Ishikawa (cell line): ENCODE measurements at regions not wholly inside any gene's neighbourhood (a gene's known extent, or its start where the extent isn't known, plus 50 kb on each side); places are given as distances from the start of the nearest gene placed in this dataset.

Experiments used
- CEBPB ChIP-seq: IDR thresholded peaks from 2 replicates; pipeline ENCODE4 v1.6.1; 2012
- CREB1 ChIP-seq: IDR thresholded peaks from 2 replicates; pipeline ENCODE4 v1.6.1; 2012; ENCODE audit warnings: low read depth
- EGR1 ChIP-seq: IDR thresholded peaks from 2 replicates; pipeline ENCODE4 v1.6.1; 2012
- EP300 ChIP-seq: IDR thresholded peaks from 2 replicates; pipeline ENCODE4 v1.6.1; 2012; ENCODE audit warnings: borderline replicate concordance
- FOXM1 ChIP-seq: IDR thresholded peaks from 2 replicates; pipeline ENCODE4 v1.6.1; 2012; ENCODE audit warnings: low read depth, borderline replicate concordance
- NFIC ChIP-seq: IDR thresholded peaks from 2 replicates; pipeline ENCODE4 v1.6.1; 2012
- RAD21 ChIP-seq: IDR thresholded peaks from 2 replicates; pipeline ENCODE4 v1.6.1; 2012; ENCODE audit warnings: low read depth
- TAF1 ChIP-seq: IDR thresholded peaks from 2 replicates; pipeline ENCODE4 v1.6.1; 2012; ENCODE audit warnings: low read depth, mild to moderate bottlenecking
- TCF12 ChIP-seq: IDR thresholded peaks from 2 replicates; pipeline ENCODE4 v1.6.1; 2012; ENCODE audit warnings: low read depth
- TEAD4 ChIP-seq: IDR thresholded peaks from 2 replicates; pipeline ENCODE4 v1.6.1; 2012
- YY1 ChIP-seq: IDR thresholded peaks from 2 replicates; pipeline ENCODE4 v1.6.1; 2012; ENCODE audit warnings: low read depth
- ZBTB7A ChIP-seq: IDR thresholded peaks from 2 replicates; pipeline ENCODE4 v1.6.1; 2012; ENCODE audit warnings: low read depth
- TF ChIP-seq, protein P1 (sequence below): IDR thresholded peaks from 2 replicates; pipeline ENCODE4 v1.6.1; 2012
- TF ChIP-seq, protein P2 (sequence below): IDR thresholded peaks from 2 replicates; pipeline ENCODE4 v1.6.1; 2012
- TF ChIP-seq, protein P3 (sequence below): IDR thresholded peaks from 2 replicates; pipeline ENCODE4 v1.6.1; 2012; ENCODE audit warnings: low read depth, mild to moderate bottlenecking

DNA sequence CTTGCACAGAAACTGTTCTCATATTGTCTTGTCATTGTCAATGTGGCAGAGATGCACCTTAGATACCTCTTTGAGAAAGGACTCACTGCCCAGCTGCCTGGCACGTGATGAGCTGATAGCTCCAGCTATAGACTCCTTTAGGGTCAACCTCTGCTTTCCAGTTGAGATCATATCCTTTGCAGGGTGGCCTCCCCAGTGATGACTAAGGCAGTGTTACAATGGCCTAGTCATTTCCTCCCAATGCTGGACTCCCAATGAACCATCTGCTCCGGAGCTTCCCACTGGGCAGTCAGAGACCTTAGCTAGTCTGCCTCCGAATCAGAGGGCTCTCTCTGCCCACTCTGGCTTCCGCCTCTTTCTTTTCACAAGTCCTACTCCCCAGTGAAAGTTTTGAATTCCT lies 79.5 kb downstream of the CHRD start:
- TF ChIP-seq ZBTB7A (no peak), CREB1 (no peak), CEBPB (no peak), TAF1 (no peak), EP300 (no peak), EGR1 (no peak), FOXM1 (no peak)
- TF ChIP-seq, protein P1, sequence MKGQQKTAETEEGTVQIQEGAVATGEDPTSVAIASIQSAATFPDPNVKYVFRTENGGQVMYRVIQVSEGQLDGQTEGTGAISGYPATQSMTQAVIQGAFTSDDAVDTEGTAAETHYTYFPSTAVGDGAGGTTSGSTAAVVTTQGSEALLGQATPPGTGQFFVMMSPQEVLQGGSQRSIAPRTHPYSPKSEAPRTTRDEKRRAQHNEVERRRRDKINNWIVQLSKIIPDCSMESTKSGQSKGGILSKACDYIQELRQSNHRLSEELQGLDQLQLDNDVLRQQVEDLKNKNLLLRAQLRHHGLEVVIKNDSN = no peak
- TF ChIP-seq, protein P2, sequence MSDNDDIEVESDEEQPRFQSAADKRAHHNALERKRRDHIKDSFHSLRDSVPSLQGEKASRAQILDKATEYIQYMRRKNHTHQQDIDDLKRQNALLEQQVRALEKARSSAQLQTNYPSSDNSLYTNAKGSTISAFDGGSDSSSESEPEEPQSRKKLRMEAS = no peak

DNA sequence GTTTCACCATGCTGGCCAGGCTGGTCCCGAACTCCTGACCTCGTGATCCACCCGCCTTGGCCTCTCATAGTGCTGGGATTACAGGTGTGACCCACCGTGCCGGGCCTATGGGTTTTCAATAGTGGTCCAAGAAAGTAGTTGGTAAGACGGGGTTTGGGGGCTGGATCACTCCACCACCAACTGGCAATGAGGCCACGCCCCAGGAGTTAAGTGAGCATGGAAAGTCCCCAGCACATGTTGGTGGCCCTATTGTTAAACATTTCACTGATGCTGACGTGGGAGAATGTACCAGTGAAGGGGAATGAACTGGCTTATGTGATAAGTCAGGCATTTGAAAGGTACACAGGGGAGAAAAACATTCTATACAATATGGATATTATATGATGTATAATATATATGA lies 80.4 kb downstream of the CHRD start:
- TF ChIP-seq FOXM1 (no peak), CREB1 (no peak)

DNA sequence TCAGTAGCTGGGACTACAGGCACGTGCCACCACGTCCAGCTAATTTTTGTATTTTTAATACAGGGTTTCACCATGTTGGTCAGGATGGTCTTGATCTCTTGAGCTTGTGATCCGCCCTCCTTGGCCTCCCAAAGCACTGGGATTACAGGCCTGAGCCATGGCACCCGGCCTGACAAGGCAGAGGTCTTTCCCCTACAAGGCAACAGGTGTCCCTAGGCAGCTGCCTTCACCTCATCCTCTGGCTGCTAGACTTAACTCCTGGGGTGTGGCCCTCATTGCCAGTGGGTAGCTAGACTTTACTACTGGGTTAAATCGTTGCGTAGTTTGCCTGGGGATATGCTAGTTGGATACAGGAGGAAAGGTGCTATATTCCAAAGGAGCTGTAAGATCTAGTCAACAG lies 81.4 kb downstream of the CHRD start:
- TF ChIP-seq YY1 (no peak), TCF12 (no peak), ZBTB7A (no peak), RAD21 (no peak), TEAD4 (no peak), CEBPB (no peak), FOXM1 (no peak), CREB1 (no peak), NFIC (no peak), TAF1 (no peak), EGR1 (no peak), EP300 (no peak)
- TF ChIP-seq, protein P1 = no peak
- TF ChIP-seq, protein P2 = no peak
- TF ChIP-seq, protein P3, sequence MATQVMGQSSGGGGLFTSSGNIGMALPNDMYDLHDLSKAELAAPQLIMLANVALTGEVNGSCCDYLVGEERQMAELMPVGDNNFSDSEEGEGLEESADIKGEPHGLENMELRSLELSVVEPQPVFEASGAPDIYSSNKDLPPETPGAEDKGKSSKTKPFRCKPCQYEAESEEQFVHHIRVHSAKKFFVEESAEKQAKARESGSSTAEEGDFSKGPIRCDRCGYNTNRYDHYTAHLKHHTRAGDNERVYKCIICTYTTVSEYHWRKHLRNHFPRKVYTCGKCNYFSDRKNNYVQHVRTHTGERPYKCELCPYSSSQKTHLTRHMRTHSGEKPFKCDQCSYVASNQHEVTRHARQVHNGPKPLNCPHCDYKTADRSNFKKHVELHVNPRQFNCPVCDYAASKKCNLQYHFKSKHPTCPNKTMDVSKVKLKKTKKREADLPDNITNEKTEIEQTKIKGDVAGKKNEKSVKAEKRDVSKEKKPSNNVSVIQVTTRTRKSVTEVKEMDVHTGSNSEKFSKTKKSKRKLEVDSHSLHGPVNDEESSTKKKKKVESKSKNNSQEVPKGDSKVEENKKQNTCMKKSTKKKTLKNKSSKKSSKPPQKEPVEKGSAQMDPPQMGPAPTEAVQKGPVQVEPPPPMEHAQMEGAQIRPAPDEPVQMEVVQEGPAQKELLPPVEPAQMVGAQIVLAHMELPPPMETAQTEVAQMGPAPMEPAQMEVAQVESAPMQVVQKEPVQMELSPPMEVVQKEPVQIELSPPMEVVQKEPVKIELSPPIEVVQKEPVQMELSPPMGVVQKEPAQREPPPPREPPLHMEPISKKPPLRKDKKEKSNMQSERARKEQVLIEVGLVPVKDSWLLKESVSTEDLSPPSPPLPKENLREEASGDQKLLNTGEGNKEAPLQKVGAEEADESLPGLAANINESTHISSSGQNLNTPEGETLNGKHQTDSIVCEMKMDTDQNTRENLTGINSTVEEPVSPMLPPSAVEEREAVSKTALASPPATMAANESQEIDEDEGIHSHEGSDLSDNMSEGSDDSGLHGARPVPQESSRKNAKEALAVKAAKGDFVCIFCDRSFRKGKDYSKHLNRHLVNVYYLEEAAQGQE = no peak

DNA sequence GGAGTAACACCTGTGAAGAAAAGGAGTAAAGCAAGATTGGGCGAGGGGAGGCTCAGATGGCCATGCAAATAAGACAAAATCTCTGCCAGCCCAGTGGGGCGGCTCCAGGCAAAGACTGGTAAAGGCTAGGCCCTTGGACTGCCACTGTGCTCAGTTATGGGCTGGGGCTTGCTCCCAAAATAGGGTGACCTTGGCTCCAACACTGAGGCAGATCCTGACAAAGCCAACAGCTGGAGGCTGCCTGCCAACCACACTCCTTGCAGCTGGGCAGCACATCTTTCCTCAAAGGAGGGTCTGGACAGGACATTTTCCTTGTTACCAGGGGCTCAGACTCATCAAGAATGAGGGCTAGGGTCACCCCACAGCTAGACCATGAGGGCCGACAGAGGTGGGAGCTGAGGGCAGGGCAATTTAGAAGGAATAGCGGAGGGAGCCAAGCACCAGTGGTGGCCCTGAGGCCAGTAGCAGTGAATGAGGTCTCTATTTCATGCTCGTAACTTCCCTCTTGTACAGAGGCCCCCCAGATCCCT lies 86.1 kb downstream of the CHRD start:
- no peak for TF ChIP-seq YY1

DNA sequence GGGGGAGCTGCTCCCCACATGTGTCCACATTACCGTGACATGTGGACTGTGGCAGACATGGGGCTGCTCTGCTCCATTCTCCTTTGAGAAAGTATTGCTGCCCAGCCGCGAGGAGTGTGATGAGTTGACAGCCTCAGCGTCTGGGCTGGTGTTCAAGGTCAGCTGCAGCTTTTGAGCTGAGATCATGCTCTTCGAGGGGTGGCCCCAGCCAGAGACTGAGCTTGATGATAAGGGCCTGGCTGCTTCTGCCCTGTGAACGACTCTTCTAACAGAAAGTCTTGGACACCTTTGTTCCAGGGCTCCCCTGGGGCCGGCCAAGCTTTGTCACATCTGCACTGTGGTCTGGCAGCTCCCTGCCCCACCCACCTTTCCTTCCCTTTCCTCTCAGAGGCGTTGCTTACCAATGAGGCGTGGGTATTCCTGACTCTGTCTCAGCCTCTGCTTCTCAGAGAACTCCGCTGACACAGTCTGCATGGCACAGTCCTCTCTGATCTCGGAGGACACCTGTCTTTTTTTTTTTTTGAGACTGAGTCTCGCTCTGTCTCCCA lies 86.6 kb downstream of the CHRD start:
- TF ChIP-seq NFIC (no peak), EP300 (no peak), FOXM1 (no peak), ZBTB7A (no peak), CEBPB (no peak), TCF12 (no peak), YY1 (no peak)

DNA sequence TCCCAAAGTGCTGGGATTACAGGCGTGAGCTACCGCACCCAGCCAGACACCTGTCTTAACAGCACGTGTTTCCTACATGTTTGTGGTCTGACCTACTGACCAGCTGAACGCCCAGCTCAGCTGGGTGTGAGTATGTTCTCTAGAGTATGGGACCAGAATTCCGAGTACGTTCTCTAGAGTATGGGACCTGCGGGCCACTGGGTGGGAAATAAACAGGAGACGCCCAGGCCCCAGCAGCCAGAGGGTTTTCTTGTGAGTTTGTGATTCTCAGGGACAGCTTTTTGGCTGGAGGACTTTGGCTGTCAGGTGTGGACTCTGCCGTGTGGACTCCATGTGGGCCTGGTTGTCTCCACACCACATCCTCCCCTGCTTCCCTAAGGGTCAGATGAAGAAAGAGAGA lies 87.3 kb downstream of the CHRD start:
- TF ChIP-seq, protein P3 = no peak
- TF ChIP-seq EP300 = no peak
- no peak for TF ChIP-seq RAD21
- no peak for TF ChIP-seq FOXM1
- TF ChIP-seq TCF12 = no peak
- no peak for TF ChIP-seq TEAD4
- no peak for TF ChIP-seq TAF1
- no peak for TF ChIP-seq CREB1
- TF ChIP-seq CEBPB = no peak
- TF ChIP-seq NFIC = no peak
- TF ChIP-seq, protein P2 = no peak
- no peak for TF ChIP-seq ZBTB7A
- TF ChIP-seq YY1 = no peak
- no peak for TF ChIP-seq EGR1
